GM12892 (cell line): ENCODE measurements at regions not wholly inside any gene's neighbourhood (a gene's known extent, or its start where the extent isn't known, plus 50 kb on each side); places are given as distances from the start of the nearest gene placed in this dataset.
A peak's percentile ranks its signal among the peaks of the same experiment; 100 is the strongest.

Source experiments
- DNase-seq: peaks from one replicate; pipeline ENCODE4 v3.0.0; 2011; ENCODE audit not compliant: insufficient read length
- FAIRE-seq: peaks from 2 replicates; lab custom pipeline; 2011; peaks lifted over from hg19 to GRCh38; lab: Jason Lieb, UNC
- POLR2A ChIP-seq: IDR thresholded peaks from 2 replicates; pipeline ENCODE4 v1.6.1; 2011; ENCODE audit warnings: low read depth, low read length, control low read depth
- POLR2AphosphoS5 ChIP-seq: IDR thresholded peaks from 2 replicates; pipeline ENCODE4 v1.6.1; 2011; ENCODE audit warnings: low read depth, low read length, control low read depth
- TAF1 ChIP-seq: IDR thresholded peaks from 2 replicates; pipeline ENCODE4 v1.6.1; 2011; ENCODE audit warnings: low read depth, mild to moderate bottlenecking, control low read depth, low read length, borderline replicate concordance

- DNase-seq, result peak; percentile 63
- peak; percentile 100 for FAIRE-seq
- TF ChIP-seq POLR2AphosphoS5 (no peak), POLR2A (peak; percentile 67; the same call in 1 of the 2 replicates), TAF1 (peak; percentile 19; the same call in 1 of the 2 replicates)
Observed at GRCh38 chr13:50081679-50082425, 66.6 kb downstream of the KCNRG start.

GRCh38 chr13:50082426-50083281 is 67.4 kb downstream of the KCNRG start:
- FAIRE-seq (peak; percentile 21), DNase-seq (peak; percentile 38)
- TF ChIP-seq POLR2A (no peak; the same call in 1 of the 2 replicates), TAF1 (no peak), POLR2AphosphoS5 (no peak; the same call in 1 of the 2 replicates)

GRCh38 chr13:50085063-50085462 is 69.8 kb downstream of the KCNRG start:
- no peak for FAIRE-seq
- TF ChIP-seq POLR2A (no peak), TAF1 (no peak), POLR2AphosphoS5 (no peak)
- DNase-seq, result no peak

- TF ChIP-seq POLR2AphosphoS5, result no peak
- no peak for TF ChIP-seq POLR2A
- no peak for TF ChIP-seq TAF1
- DNase-seq (no peak), FAIRE-seq (no peak)
Observed at GRCh38 chr13:50089633-50090032, 74.4 kb downstream of the KCNRG start.

GRCh38 chr13:50090211-50090610 is 75.0 kb downstream of the KCNRG start:
- TF ChIP-seq POLR2A (no peak), POLR2AphosphoS5 (no peak), TAF1 (no peak)
- DNase-seq (no peak), FAIRE-seq (no peak)

GRCh38 chr13:50094615-50095293 is 79.5 kb downstream of the KCNRG start:
- FAIRE-seq (no peak), DNase-seq (no peak)
- TF ChIP-seq POLR2AphosphoS5 (no peak), POLR2A (no peak), TAF1 (no peak)

- no peak for FAIRE-seq
- no peak for DNase-seq
- TF ChIP-seq POLR2A (no peak), TAF1 (no peak), POLR2AphosphoS5 (no peak)
Observed at GRCh38 chr13:50098693-50099092, 83.4 kb downstream of the KCNRG start.

GRCh38 chr13:50099473-50099872 is 84.2 kb downstream of the KCNRG start:
- DNase-seq (no peak), FAIRE-seq (no peak)
- no peak for TF ChIP-seq TAF1
- TF ChIP-seq POLR2A, result no peak
- TF ChIP-seq POLR2AphosphoS5, result no peak

- no peak for TF ChIP-seq POLR2AphosphoS5
- no peak for TF ChIP-seq POLR2A
- no peak for TF ChIP-seq TAF1
- FAIRE-seq (no peak), DNase-seq (no peak)
Observed at GRCh38 chr13:50101590-50101989, 86.3 kb downstream of the KCNRG start.

GRCh38 chr13:50104493-50104892 is 89.2 kb downstream of the KCNRG start:
- TF ChIP-seq POLR2AphosphoS5, result no peak
- TF ChIP-seq TAF1, result no peak
- TF ChIP-seq POLR2A, result no peak
- FAIRE-seq, result no peak
- no peak for DNase-seq

- FAIRE-seq (peak; percentile 90), DNase-seq (no peak)
- TF ChIP-seq TAF1 (no peak), POLR2A (no peak)
Observed at GRCh38 chr13:50106559-50106958, 91.3 kb downstream of the KCNRG start.
